NCI-H748 (cell line): ENCODE measurements at regions not wholly inside any gene's neighbourhood (a gene's known extent, or its start where the extent isn't known, plus 50 kb on each side); places are given as distances from the start of the nearest gene placed in this dataset.

Experiments used
- DNase-seq: peaks from one replicate; lab custom pipeline; 2025; ENCODE audit not compliant: unreplicated experiment; lab: John Stamatoyannopoulos, UW

DNA sequence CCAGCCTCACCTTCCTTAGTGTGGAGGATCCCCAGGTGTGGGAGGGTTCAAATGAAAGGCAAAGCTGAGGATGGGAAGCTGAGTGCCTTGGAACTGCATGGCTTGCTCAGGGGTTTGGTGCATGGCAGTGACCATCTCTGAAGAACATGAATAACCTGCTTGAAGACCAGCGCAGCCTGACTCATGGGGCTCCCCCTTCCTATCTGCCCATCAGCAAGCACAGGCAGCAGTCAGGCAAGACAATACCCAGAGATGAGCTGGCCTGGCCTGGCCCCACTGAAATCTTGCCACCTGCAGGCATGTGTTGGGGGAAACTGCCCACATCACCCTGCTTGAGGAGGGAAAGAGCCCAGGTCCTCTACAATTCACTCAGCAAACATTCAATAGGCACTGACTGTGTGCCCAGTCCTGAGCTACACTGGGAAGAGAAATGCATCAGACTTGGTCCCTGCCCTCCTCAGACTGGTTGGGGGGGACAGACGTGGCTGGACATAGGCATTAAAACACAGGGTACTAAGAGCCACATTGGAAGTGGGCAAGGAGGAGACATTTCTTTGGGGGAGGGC lies 105.0 kb upstream of the ALDH1B1 start:
- no peak for DNase-seq

DNA sequence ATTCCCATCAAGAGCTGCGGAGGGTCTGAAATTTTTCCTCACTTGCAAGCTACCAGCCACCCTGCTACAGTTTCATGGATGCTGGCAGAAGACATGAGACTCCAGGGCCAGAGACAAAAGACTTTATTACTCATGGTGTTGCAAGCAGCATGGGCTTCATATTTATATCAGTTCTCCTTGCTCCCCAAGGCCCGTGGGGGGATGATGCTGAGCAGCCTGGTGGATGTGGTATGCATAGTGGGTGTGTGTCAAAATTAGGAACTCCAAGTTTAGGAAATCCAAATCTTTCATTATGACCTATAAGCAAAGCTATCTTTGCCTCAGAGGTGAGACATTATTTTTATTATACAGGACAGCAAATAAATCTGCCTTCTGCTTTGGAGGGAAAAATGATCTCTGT lies 105.7 kb upstream of the ALDH1B1 start:
- no peak for DNase-seq

DNA sequence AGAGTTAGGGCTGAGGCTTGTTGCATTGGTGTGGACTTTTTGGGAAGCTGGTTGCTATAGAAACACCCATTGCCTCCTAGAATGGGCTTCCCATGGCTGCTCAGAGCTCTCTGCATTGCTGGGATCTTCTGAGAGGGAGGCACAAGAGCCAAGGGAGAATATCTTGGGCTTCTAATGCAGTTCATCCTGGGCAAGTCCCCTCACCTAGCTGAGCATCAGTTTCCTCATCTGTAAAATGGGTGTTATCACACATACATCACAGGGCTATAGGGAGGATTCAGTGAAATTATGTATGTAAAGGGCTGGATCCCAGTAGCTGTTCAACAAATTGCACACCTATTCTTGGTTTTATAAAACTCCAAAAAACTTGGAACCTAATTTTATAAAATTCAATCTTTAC lies 106.1 kb upstream of the ALDH1B1 start:
- DNase-seq: no peak

DNA sequence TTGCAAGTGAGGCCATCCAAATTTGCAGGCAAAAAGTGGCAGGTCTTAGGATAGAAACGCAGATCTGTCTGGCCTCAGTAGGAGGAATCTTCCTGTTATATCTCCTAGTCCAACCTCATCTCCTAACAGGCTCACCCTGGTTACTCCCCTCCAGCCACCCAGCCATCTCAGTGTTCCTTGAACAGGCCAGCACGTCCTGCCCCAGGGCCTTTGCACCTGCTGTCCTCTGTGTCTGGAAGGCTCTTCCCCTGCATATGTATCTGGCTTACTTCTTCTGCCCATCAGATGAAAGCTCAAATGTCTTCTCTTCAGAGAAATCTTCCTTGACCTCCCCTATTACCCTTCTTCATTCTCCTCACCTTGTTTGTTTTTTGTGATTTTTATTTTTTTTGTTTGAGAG lies 107.3 kb upstream of the ALDH1B1 start:
- DNase-seq: no peak

DNA sequence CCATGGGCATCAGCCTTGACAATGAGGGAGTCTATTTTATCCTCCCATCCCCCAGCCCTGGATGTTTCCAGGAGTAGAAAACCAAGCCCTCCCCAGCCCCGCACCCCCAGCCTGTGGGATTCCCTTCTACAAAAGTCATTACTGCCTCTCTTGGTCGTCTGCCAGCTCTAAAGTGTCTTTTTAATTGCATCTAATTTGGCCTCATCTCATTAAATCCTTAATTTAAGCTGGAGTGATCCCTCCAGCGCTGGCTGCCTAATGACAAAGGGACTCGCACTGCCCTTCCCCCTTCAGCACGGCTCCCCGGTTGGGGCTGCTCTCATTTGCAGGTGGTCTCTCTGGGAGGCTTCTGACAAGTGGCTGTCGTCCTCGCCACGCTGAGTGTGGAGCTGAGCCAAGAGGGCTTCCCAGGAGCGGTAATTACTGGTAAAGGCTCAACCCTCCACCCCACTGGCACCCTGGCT lies 107.9 kb upstream of the ALDH1B1 start:
- peak; percentile 98 for DNase-seq

DNA sequence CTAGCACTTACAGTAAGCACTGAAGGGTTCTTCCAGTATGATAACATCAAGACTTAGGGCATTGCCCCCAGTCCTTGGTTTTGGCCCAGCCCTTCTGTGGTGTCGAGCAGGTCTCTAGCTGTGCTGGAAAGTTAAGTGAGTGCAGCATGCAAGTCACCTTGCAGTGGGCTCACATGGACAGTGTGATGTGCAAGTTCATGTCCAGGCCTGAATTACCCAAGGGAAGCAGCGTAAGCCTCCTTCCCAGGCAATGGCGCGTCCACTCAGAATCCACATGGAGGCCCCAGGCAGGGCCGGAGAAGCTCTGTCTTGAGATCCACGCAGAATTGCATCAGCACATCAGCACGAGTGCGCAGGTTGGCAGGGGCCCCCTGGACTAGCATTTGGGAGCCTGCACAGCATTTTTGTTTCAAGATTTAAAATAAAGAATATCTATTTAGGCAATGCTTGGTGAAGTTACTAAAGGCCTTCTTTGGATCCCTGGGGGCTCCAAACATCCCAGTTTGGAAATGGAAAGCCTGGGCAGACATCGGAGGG lies 108.4 kb upstream of the ALDH1B1 start:
- DNase-seq: peak; percentile 23

DNA sequence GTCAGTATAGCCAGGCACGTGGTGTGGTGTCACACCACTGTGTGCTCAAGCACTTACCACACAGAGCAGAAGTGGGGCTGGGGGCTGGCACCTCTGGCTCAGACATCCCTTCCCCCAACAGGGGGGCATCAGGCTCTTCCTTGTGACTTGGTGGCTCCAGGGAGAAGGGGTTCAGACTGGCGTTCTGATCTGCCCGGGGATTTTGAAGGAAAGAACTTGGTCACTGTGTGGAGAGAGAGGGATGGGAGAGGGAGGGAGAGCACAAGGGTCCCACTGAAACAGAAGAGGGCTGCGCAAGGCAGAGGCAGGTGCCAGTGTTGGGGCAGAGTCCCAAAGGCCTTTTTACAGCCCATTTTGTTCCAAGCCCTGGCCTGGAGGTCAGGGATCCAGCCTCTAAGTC lies 109.7 kb upstream of the ALDH1B1 start:
- DNase-seq: no peak

DNA sequence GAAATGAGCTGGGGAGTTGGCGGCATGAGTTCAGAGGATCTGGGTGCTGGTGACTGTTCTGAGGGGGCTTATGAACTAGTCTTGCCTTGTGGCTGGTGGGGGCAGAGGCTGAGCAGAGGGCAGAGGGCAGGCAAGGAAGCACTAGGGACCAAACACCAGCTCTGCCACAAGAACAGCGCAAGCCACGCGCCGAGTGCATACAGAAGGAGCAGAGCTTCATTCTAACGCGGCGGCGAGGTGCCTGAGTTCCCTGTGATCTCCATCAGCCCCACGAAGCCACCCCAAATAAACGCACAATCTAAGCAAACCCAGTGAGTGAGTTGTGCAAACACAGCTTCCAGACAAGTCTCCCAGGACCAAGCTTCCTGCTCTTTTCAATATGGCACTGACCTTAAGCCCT lies 110.6 kb upstream of the ALDH1B1 start:
- no peak for DNase-seq

DNA sequence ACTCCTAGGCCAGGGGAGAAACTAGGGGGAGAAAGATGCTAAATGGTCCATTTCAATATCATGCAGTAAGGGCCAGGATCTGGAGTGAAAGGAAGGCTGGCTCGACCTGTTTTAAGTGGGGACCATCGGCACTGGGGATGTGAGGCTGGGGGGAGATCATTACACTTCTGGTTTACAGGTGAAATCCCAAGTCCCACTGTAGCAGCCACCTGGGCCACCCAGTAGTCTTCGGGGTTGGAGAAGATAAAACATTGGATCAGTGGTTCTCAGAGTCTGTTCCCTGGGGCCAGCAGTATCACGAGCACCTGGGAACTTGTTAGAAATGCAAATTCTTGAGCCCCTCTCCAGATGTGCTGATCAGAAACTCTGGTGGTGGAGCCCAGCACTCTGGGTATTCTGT lies 111.3 kb upstream of the ALDH1B1 start:
- no peak for DNase-seq

DNA sequence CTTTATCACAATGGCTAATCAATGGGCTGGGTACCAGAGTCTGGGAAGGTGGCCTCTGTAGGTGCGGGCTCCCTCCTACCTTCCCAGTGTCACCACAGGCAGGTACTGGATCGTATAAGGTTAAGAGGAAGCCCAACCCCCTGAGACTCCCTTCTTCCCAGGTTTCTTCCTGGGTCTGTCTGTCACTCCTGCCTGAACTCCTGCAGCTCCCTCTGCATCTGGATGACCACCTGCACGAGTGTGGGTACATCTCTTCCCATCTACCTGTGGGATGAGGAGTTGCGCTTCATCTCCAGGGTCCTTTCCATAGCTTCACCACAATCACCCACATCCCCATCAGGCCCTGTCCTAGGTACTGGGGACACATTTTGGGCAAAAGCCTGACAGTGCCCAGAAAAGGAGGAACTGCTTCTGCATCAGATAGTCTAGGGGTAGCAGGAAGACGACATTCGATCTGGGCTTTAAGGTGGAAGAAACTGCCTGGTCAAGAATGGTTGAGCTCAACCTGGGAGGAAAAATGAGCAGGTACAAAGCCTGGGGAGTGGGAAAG lies 112.2 kb upstream of the ALDH1B1 start:
- DNase-seq: no peak

DNA sequence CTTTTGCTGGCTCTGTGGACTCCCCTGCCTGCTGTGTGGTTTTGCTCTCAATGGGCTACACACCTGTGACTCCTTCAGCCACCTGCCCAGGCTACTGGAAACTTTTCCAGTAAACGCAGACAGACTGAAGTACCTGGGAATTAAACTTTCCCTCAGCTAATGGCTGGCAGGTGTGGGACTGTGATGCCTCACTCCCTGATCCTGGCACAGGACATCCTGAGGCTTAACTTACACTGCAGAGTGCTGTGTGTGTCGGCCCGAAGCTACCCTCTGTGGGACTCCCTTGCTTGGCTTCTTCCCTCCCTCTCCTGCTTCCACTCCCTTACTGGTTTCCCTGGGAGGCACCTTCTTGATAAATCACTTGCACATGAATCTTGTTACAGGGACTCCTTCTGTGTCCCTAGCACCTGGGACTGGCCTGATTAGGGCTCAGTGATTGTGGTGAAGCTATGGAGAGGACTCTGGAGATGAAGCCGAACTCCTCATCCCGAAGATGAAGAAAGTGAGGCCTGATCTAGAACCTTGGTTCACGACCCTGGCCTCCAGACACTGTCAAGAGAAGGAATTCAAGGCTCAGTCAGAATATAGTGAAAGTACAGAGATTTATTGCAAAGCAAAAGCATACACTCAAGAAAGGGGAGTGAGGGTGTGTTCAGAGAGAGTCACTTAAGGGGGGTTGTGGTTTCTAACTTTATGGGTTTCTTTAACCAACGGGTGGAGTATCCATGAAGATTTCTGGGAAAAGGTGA lies 113.4 kb upstream of the ALDH1B1 start:
- no peak for DNase-seq

DNA sequence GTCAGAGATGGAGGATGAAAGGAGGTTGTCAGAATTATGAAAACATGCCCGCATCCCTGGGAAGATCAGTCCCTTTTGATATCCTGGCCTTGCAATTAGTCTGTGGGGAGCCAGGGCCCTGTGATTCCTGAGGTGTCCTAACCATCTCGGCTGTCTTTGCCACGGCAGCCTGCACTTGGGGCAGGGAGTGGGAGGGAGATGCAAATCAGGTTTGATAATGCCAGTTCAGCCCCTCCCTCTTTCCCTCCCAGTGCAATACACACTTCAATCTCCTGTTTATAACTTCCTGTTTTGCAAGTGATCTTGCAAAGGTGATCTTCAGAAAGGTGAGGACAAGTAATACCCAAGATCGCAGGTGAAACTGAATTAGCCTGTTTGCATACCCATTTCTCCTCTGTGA lies 114.0 kb upstream of the ALDH1B1 start:
- DNase-seq: no peak

DNA sequence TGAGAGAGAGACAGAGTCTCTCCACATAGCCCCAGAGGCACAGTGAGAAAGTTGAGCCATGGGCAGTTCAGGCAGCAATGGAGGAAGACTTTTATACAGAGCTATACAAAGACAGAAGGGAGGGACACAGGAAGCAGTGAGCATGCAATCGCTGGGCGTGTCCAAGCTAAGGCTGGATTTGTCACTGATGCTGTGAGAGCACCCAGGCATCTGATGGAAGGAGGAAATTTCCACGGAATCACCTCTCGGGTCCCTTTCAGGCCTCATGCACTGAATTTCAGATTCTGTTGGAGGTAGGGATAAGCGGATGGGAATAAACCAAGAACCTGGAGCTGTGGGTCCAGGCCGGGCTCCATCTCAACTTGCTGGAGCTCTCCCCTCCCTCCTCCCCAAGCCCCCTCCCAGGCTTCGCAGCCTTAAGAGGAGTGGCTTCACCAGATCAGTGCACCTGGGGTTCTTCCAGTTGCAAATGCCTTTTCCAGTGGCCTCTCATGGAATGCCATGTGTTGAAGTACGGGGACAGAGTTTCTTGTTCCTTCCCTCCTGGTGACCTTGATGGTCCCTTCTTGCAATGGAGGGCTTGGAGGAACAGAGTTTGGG lies 114.8 kb upstream of the ALDH1B1 start:
- DNase-seq: peak; percentile 18

DNA sequence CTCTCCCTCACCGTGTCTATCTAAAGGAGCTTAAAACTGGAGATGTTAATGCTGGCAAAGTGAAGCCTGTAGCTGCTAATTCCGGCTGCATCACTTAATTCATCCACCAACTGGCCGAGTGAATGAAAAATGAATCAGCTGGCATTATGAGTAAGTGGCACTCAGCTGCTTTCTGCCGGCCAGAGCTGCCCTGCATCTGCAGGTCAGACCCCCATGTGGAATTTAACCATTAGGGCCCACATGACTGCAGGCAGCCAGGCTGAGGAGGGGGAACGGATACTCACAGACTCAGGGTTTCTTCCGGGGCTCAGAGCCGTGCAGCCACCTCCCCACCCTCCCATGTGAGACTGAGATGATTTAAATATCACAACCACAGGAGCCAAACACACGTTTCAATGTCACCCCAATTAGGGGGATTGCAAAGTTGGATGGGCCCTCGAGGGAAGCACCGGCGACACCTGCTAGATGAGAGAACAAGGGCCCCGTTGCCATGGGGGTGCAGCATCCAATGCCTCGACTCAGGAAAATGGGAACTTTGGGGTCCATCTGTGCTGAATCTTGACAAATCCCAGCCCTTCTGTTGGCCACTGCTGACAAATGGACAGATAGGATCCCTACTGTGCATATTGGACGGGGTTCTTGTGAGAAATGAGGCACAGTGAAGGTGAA lies 115.6 kb upstream of the ALDH1B1 start:
- DNase-seq: no peak

DNA sequence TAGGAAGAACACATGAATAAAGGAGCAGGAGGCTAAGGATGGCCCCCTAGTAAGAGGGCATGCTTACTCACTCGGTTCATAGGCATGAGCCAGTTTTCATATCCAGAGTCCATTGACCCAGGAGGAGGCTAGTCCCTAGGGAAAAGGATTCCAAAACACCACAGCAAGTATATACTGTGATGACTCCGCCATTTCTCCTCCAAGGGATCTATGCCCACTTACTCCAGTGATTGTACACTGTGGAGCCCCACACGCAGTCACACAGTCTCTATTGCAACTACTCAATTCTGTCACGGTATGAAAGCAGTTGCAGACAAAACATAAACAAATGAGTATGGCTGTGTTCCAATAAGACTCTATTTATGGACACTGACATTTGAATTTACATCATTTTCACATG lies 117.7 kb upstream of the ALDH1B1 start:
- DNase-seq: no peak

DNA sequence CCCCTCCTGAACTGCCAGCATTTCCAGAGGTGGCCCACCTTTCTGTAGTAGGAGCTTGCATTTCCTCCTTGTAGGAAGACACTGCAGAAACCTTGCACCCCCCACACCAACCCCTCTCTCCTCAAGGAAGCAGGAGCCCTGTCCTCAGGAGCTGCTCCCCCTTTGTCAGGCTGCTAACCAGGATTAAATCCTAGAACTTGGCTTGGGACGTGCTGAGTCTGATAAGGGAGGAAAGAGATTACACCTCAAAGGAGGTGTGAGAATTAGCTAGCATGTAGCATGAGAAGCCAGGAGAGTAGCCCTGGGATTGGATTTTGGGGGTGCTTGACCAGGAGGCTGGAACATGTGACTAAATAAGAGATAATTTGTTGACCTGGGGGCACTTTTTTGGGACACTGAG lies 119.8 kb upstream of the ALDH1B1 start:
- no peak for DNase-seq

DNA sequence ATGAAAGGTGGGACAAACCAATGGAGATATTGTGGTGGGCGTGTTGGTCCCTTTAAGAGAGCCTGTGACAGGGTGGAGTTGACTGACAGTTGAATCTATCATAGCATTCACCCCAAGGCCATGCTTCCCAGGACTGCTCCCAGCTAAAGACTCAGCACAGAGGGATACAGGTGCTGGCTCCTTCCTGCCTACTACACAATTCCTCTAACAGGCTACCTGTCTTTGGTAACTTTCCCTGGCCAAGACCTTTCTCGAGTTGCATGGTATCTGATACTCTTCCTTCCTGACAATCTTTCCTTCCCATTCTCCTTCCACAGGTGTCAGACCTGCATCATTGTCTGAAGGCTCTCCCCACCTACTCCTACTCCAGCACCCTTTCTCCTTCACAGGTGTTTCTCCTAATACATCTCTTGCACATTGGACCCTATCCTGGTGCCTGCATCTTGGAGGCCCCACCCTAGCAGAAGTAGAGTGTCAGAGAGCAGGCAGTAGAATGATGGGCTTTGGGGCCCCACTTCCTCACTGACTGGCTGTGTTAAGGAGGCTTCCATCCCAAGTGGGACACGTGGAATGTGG lies 120.7 kb upstream of the ALDH1B1 start:
- DNase-seq: no peak

DNA sequence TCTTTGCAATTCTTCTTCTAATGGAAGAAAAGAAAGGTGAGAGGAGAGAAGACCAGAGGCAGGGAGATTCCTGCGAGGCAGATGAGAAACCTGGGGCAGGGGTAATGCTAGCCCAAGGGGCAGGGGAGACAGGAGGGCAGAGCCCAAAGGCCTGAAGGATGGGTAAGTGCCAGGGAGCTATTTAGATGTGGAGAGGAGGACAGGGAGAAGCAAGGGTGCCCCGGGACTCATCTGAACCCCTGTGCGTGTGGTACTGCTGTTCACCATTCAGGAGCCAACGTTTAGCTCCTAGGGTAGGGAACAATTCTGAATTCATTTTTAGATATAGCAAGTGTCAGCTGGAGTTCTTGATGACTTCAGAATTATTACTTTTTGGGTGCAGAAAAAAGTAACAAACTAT lies 122.7 kb upstream of the ALDH1B1 start:
- DNase-seq: no peak

DNA sequence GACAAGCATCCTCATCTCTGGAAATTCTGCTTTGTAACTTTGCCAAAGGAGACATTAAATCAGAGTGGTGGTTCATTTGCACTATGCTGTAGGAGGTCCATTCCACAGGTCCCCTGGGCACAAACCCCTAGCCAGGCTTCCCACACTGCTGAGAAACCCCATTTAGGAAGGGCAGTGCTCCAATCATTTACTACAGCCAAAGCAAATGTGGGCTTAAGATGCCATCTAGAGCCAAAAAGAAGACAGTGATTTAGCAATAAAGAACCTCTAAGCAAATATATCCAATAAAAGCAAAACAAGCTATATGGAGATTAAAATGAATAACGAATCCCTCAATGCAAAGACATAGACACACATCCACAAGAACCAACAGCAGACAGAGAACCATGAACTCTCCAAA lies 129.0 kb upstream of the ALDH1B1 start:
- peak; percentile 26 for DNase-seq

DNA sequence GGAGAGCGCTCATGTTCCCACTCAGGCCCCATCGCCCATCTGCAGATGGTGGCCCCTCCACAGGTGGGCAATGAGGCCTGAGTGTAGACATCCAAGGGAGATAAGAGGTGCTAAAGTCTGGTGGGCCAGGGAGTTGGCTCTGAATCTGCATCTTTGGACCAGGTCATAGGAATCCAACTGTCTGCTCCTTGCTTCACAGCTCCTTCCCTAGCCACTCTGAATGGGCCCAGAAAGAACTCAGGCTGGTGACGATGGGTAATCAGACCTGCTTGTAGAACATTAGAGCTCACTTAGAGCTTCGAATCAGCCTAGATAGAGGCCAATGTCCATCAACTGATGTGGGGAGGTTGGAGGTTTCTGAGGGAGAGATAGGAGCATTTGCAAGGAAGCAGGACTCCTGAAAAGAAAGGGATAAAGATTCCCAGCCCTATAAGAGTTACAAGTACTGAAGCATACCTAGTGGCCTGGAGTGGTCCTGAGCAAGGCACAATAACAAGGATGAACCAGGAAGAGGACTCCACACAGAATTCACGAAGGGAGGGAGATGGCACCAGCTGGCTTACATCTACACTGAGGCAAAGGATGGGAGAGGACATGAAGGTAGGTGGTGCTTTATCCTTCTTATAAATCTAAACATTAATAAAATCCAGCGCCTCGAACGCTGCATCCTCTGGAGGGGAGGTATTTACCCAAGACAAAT lies 132.8 kb upstream of the ALDH1B1 start:
- DNase-seq: no peak

DNA sequence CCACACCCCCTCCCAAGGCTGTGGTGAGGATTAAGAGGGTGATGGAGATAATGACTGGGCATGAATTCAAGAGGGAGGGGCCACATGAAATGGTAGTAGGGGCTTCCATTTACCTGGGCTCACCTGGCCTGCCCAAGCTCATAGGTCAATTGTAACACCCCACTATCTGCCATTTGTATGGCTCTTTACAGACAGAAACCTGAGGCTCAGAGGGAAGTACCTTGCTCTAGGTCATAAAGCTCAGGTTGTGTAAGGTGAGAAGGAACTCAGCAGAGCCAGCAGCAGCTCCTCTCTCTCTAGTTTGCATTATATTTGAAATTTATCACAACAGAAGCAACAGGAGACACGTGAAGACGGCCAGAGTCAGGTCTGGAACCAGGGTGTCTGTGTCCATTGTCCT lies 133.4 kb upstream of the ALDH1B1 start:
- no peak for DNase-seq
